MM.1S (cell line): ENCODE measurements at regions not wholly inside any gene's neighbourhood (a gene's known extent, or its start where the extent isn't known, plus 50 kb on each side); places are given as distances from the start of the nearest gene placed in this dataset.

Experiments
- EZH2 ChIP-seq: fragments of 300-600 bp; sonication (generic); optimal IDR thresholded peaks from 2 replicates; pipeline ENCODE3; 2017; ENCODE audit warnings: low read depth, mild to moderate bottlenecking, antibody characterized with exemption, low read length, mixed read lengths
- EZH2phosphoT487 ChIP-seq: fragments of 300-600 bp; sonication (generic); IDR thresholded peaks from 2 replicates; pipeline ENCODE4 v1.6.1; 2018; ENCODE audit warnings: antibody characterized with exemption, low read length
- TF ChIP-seq, protein P1 (sequence below): fragments of 300-600 bp; sonication (generic); IDR thresholded peaks from 2 replicates; pipeline ENCODE4 v1.5.1; 2016; ENCODE audit warnings: antibody characterized with exemption, low read length, mixed read lengths

- TF ChIP-seq EZH2 (no peak), EZH2phosphoT487 (no peak)
- TF ChIP-seq, protein P1, sequence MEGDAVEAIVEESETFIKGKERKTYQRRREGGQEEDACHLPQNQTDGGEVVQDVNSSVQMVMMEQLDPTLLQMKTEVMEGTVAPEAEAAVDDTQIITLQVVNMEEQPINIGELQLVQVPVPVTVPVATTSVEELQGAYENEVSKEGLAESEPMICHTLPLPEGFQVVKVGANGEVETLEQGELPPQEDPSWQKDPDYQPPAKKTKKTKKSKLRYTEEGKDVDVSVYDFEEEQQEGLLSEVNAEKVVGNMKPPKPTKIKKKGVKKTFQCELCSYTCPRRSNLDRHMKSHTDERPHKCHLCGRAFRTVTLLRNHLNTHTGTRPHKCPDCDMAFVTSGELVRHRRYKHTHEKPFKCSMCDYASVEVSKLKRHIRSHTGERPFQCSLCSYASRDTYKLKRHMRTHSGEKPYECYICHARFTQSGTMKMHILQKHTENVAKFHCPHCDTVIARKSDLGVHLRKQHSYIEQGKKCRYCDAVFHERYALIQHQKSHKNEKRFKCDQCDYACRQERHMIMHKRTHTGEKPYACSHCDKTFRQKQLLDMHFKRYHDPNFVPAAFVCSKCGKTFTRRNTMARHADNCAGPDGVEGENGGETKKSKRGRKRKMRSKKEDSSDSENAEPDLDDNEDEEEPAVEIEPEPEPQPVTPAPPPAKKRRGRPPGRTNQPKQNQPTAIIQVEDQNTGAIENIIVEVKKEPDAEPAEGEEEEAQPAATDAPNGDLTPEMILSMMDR: no peak
Observed at GRCh38 chr10:23718946-23719345, 280.1 kb downstream of the OTUD1 start.
